B cell (primary cell): ENCODE measurements at regions not wholly inside any gene's neighbourhood (a gene's known extent, or its start where the extent isn't known, plus 50 kb on each side); places are given as distances from the start of the nearest gene placed in this dataset.

Experiments used
- ATAC-seq: fragments of 200-7000 bp; cut with Tn5 transposase; one replicate; pipeline ENCODE4 v1.10.0; 2021; ENCODE audit warnings: low read depth, mild to moderate bottlenecking, moderate number of reproducible peaks, moderate library complexity
- CTCF ChIA-PET: fragments of 350-600 bp; sonication (Branson Sonifier 250); formaldehyde crosslinking; loops from one replicate; lab custom pipeline; 2021; ENCODE audit warnings: antibody characterized with exemption, inconsistent platforms; lab: Charles Lee
- POLR2A ChIA-PET: fragments of 350-600 bp; sonication (Branson Sonifier 250); formaldehyde crosslinking; loops from one replicate; lab custom pipeline; 2021; ENCODE audit warnings: antibody characterized with exemption; lab: Charles Lee
- DNase-seq: peaks from one replicate; pipeline ENCODE4 v3.0.0; 2013
- H2AFZ ChIP-seq: 2 replicates; pipeline ENCODE4 v1.6.1; 2012; ENCODE audit warnings: mild to moderate bottlenecking, low read depth, low read length; ENCODE audit not compliant: insufficient read depth, poor library complexity, severe bottlenecking
- H3K27ac ChIP-seq, 2 donors: 1 replicate in 1 of 2; 2 replicates in 1 of 2; pipeline ENCODE4 v1.5.1; 2012 to 2013; ENCODE audit warnings: low read length in 2 of 2, mild to moderate bottlenecking in 2 of 2, moderate library complexity in 1 of 2
- H3K27me3 ChIP-seq, 4 experiments: fragments of 200-600 bp in 1 of 4; sonication (generic) in 1 of 4; replicated peaks in 1 of 4; 1 replicate in 2 of 4; 2 replicates in 2 of 4; pipeline versions ENCODE4 v1.6.1 to v1.7.0; 2013 to 2016; ENCODE audit warnings: low read length in 3 of 4, mild to moderate bottlenecking in 2 of 4, mixed read lengths in 1 of 4, moderate library complexity in 1 of 4; ENCODE audit not compliant: insufficient read depth in 4 of 4, control insufficient read depth in 3 of 4; ENCODE audit errors: control extremely low read depth in 1 of 4
- H3K36me3 ChIP-seq, 2 experiments: replicated peaks in 1 of 2; 1 replicate in 1 of 2; 2 replicates in 1 of 2; pipeline versions ENCODE4 v1.6.1 to v1.7.1; 2013; ENCODE audit warnings: low read length in 1 of 2; ENCODE audit not compliant: insufficient read depth in 2 of 2, control insufficient read depth in 1 of 2; ENCODE audit errors: control extremely low read depth in 1 of 2, extremely low read depth in 1 of 2
- H3K4me1 ChIP-seq, 2 donors: fragments of 200-600 bp in 1 of 2; sonication (generic) in 1 of 2; 1 replicate in 1 of 2; 2 replicates in 1 of 2; pipeline versions ENCODE4 v1.5.1 to v1.6.1; 2013 to 2017; ENCODE audit warnings: low read length in 2 of 2; ENCODE audit not compliant: control insufficient read depth in 2 of 2, insufficient read depth in 2 of 2
- H3K4me2 ChIP-seq: replicated peaks from 2 replicates; pipeline ENCODE3; 2012; ENCODE audit warnings: mild to moderate bottlenecking, low read depth, low read length; ENCODE audit not compliant: poor library complexity, severe bottlenecking
- H3K4me3 ChIP-seq, 5 experiments: fragments of 200-600 bp in 1 of 5; sonication (generic) in 1 of 5; 1 replicate in 3 of 5; 2 replicates in 2 of 5; pipeline versions ENCODE4 v1.5.1 to v1.7.0; 2011 to 2016; ENCODE audit warnings: low read length in 4 of 5, mild to moderate bottlenecking in 4 of 5, low read depth in 2 of 5, control low read depth in 1 of 5, moderate library complexity in 1 of 5; ENCODE audit not compliant: insufficient read depth in 1 of 5; ENCODE audit errors: control extremely low read depth in 1 of 5, extremely low read depth in 1 of 5
- H3K79me2 ChIP-seq: fragments of 200-600 bp; sonication (generic); one replicate; pipeline ENCODE4 v1.6.0; 2016; ENCODE audit warnings: low read length; ENCODE audit not compliant: control insufficient read depth, insufficient read depth
- H3K9ac ChIP-seq: fragments of 200-600 bp; sonication (generic); 2 replicates; pipeline ENCODE4 v1.6.1; 2017; ENCODE audit warnings: mild to moderate bottlenecking, low read length, moderate library complexity
- H3K9me3 ChIP-seq, 3 donors: one replicate each; pipeline versions ENCODE4 v1.6.1 to v1.7.1; 2013; ENCODE audit warnings: low read length in 2 of 3; ENCODE audit not compliant: control insufficient read depth in 2 of 3, insufficient read depth in 1 of 3; ENCODE audit errors: control extremely low read depth in 1 of 3
- H4K20me1 ChIP-seq: 2 replicates; pipeline ENCODE4 v1.6.0; 2012; ENCODE audit warnings: mild to moderate bottlenecking, low read length; ENCODE audit not compliant: insufficient read depth, control insufficient read depth, poor library complexity, severe bottlenecking
- H3K27ac Mint-ChIP-seq: one replicate; pipeline ENCODE4 v1.8.0; 2021; ENCODE audit warnings: mixed read lengths
- H3K27me3 Mint-ChIP-seq: one replicate; pipeline ENCODE4 v1.8.0; 2021; ENCODE audit warnings: mixed read lengths
- H3K4me1 Mint-ChIP-seq: one replicate; pipeline ENCODE4 v1.8.0; 2021; ENCODE audit warnings: mixed read lengths
- H3K4me3 Mint-ChIP-seq: one replicate; pipeline ENCODE4 v1.8.0; 2021; ENCODE audit warnings: mixed read lengths
- H3K9me3 Mint-ChIP-seq: one replicate; pipeline ENCODE4 v1.8.0; 2022; ENCODE audit warnings: mixed read lengths; ENCODE audit not compliant: insufficient read depth
- EZH2 ChIP-seq: IDR thresholded peaks from 2 replicates; pipeline ENCODE4 v1.6.1; 2012; ENCODE audit warnings: borderline replicate concordance, low read depth, mild to moderate bottlenecking, moderate library complexity, low read length; ENCODE audit not compliant: insufficient read depth, poor library complexity, severe bottlenecking
- WGBS: methylation state at CpG from one replicate; pipeline ENCODE4 v1.1.5; 2013; ENCODE audit warnings: missing lambda C conversion rate; ENCODE audit not compliant: insufficient coverage; 5-methylcytosine and 5-hydroxymethylcytosine counted together
- intact Hi-C: fragments of 100-400 bp; cut with micrococcal nuclease; formaldehyde crosslinking; loops from one replicate; pipeline ENCODE4 v1.10.0; 2022
- TF ChIP-seq, protein P1 (sequence below): fragments of 200-600 bp; IDR thresholded peaks from one replicate; pipeline ENCODE4 v1.8.0; 2022; ENCODE audit warnings: antibody characterized with exemption, mild to moderate bottlenecking

DNA sequence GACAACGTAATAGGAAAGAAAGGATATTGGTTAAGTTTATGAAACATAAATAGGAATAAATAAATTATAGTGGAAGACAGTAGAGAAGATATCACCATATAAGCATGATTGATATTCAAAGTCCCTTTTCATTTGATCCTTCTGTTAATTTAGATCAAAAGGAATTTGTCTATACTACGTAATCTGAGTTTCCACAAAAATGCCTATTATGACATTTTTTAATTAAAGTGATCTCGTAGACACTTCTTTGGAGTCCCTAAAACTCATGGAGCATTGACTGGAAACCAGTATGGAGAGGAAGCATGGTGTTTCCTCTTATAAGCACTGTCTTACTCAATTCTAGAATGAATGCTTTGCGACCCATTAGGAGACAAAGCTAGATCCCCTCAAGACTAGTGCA, 411.4 kb upstream of the SPHKAP start:
- Mint-ChIP-seq H3K4me1 (no peaks in the 10 kb centered on the region), H3K27me3 (no peaks in the 10 kb centered on the region), H3K27ac (no peak overlapping the region), H3K4me3 (no peak overlapping the region), H3K9me3 (peaks cover 2% of the 10 kb centered on the region)
- Histone ChIP-seq H4K20me1 (no peaks in the 10 kb centered on the region), H3K27me3 (no peaks in the 10 kb centered on the region), H3K4me1 (no peaks in the 10 kb centered on the region), H3K4me2 (no peak overlapping the region), H3K27ac (no peak overlapping the region), H3K4me3 (no peak overlapping the region), H3K36me3 (no peaks in the 10 kb centered on the region), H2AFZ (no peak overlapping the region), H3K9ac (no peak overlapping the region), H3K9me3 (no peaks in the 10 kb centered on the region), H3K79me2 (no peaks in the 10 kb centered on the region)
- CTCF ChIA-PET: no interaction called here
- POLR2A ChIA-PET: no interaction called here
- no peak for ATAC-seq
- intact Hi-C loops: no loop called here
- DNase-seq: no peak
- no peak for TF ChIP-seq EZH2
- TF ChIP-seq, protein P1, sequence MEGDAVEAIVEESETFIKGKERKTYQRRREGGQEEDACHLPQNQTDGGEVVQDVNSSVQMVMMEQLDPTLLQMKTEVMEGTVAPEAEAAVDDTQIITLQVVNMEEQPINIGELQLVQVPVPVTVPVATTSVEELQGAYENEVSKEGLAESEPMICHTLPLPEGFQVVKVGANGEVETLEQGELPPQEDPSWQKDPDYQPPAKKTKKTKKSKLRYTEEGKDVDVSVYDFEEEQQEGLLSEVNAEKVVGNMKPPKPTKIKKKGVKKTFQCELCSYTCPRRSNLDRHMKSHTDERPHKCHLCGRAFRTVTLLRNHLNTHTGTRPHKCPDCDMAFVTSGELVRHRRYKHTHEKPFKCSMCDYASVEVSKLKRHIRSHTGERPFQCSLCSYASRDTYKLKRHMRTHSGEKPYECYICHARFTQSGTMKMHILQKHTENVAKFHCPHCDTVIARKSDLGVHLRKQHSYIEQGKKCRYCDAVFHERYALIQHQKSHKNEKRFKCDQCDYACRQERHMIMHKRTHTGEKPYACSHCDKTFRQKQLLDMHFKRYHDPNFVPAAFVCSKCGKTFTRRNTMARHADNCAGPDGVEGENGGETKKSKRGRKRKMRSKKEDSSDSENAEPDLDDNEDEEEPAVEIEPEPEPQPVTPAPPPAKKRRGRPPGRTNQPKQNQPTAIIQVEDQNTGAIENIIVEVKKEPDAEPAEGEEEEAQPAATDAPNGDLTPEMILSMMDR: no peak
- no CpG with 5 or more reads among the region's 4 CpGs for whole genome bisulfite sequencing

DNA sequence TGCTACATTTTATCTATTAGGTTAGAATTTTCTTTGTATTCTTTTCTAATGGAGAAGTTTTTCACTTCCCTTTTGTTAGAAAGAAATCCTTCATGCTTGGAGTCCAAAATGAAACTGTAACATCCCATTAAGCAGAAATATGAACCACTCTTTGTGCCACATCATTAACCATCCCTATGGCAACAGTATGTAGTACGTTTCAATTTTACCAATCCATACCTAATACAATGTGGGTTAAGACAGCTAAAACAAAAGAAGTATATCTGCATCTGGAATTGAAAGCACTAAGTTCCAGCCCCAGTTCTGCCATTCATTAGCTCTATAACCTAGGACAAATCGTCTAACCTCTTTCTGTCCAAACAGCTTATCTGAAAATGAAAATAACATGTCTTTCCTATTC, 409.2 kb upstream of the SPHKAP start:
- no peaks in the 10 kb centered on the region for H3K36me3 ChIP-seq
- no peak overlapping the region for H3K4me3 ChIP-seq
- no peak overlapping the region for H3K9ac ChIP-seq
- POLR2A ChIA-PET: no interaction called here
- H3K79me2 ChIP-seq: no peaks in the 10 kb centered on the region
- DNase-seq: no peak
- Mint-ChIP-seq H3K27me3 (no peaks in the 10 kb centered on the region), H3K4me1 (no peaks in the 10 kb centered on the region), H3K4me3 (no peak overlapping the region), H3K9me3 (peaks cover 2% of the 10 kb centered on the region), H3K27ac (no peak overlapping the region)
- intact Hi-C loops: no loop called here
- WGBS: no CpG with 5 or more reads among the region's 2 CpGs
- H3K27ac ChIP-seq: no peak overlapping the region
- H4K20me1 ChIP-seq: no peaks in the 10 kb centered on the region
- H2AFZ ChIP-seq: no peak overlapping the region
- ATAC-seq: no peak
- TF ChIP-seq EZH2: no peak
- TF ChIP-seq, protein P1: no peak
- H3K27me3 ChIP-seq: no peaks in the 10 kb centered on the region
- H3K4me1 ChIP-seq: no peaks in the 10 kb centered on the region
- no peak overlapping the region for H3K4me2 ChIP-seq
- no peaks in the 10 kb centered on the region for H3K9me3 ChIP-seq
- CTCF ChIA-PET: no interaction called here
